ENCODE measurements at regions not wholly inside any gene's neighbourhood (a gene's known extent, or its start where the extent isn't known, plus 50 kb on each side); places are given as distances from the start of the nearest gene placed in this dataset.

GRCh38 chrX:10039821-10040793 is 72.9 kb downstream of the CLDN34 start:
- Mint-ChIP-seq H3K4me3 (no peak overlapping the region), H3K4me1 (peaks cover 32% of the 10 kb centered on the region), H3K9me3 (ENCODE audit: insufficient read depth) (no peaks in the 10 kb centered on the region), H3K27ac (no peak overlapping the region), H3K27me3 (no peaks in the 10 kb centered on the region)
- H3K27me3 ChIP-seq (replicated peaks in 1 of 4; ENCODE audit: control extremely low read depth in 1 of 4, control insufficient read depth in 3 of 4, insufficient read depth in 4 of 4, low read length in 3 of 4), result no peaks in the 10 kb centered on the region
- WGBS (ENCODE audit: insufficient coverage), result 100% methylated on average over 5 of the region's 12 CpGs
- H3K4me3 ChIP-seq (ENCODE audit: control extremely low read depth in 1 of 5, extremely low read depth in 1 of 5, insufficient read depth in 1 of 5, low read depth in 2 of 5, low read length in 4 of 5), result no peak overlapping the region
- CTCF ChIA-PET, result no interaction called here
- no peak overlapping the region for H3K9ac ChIP-seq (ENCODE audit: low read length)
- H2AFZ ChIP-seq (ENCODE audit: insufficient read depth, low read depth, low read length, poor library complexity, severe bottlenecking), result no peak overlapping the region
- ATAC-seq (ENCODE audit: low read depth) (no peak), DNase-seq (no peak)
- no peaks in the 10 kb centered on the region for H3K9me3 ChIP-seq (ENCODE audit: control extremely low read depth in 1 of 3, control insufficient read depth in 2 of 3, insufficient read depth in 1 of 3, low read length in 2 of 3)
- H3K27ac ChIP-seq (ENCODE audit: low read length in 2 of 2), result no peak overlapping the region
- TF ChIP-seq CTCF (IDR thresholded peaks at IDR 0.05) (no peak), EZH2 (IDR thresholded peaks at IDR 0.05; ENCODE audit: borderline replicate concordance, insufficient read depth, low read depth, low read length, poor library complexity, severe bottlenecking) (no peak)
- H3K4me1 ChIP-seq (ENCODE audit: control insufficient read depth in 2 of 2, insufficient read depth in 2 of 2, low read length in 2 of 2), result peaks cover under 1 to 13% of the 10 kb centered on the region in 2 donors
- H3K79me2 ChIP-seq (ENCODE audit: control insufficient read depth, insufficient read depth, low read length), result peaks cover 61% of the 10 kb centered on the region
- H3K36me3 ChIP-seq (replicated peaks in 1 of 2; ENCODE audit: control extremely low read depth in 1 of 2, control insufficient read depth in 1 of 2, extremely low read depth in 1 of 2, insufficient read depth in 2 of 2, low read length in 1 of 2), result no peaks in the 10 kb centered on the region
- H4K20me1 ChIP-seq (ENCODE audit: control insufficient read depth, insufficient read depth, low read length, poor library complexity, severe bottlenecking), result no peaks in the 10 kb centered on the region
- H3K4me2 ChIP-seq (replicated peaks; ENCODE audit: low read depth, low read length, poor library complexity, severe bottlenecking), result no peak overlapping the region
- POLR2A ChIA-PET, result no interaction called here
- intact Hi-C loops (cut with micrococcal nuclease), result no loop called here

- Histone ChIP-seq H4K20me1 (ENCODE audit: control insufficient read depth, insufficient read depth, low read length, poor library complexity, severe bottlenecking) (no peaks in the 10 kb centered on the region), H3K79me2 (ENCODE audit: control insufficient read depth, insufficient read depth, low read length) (peaks cover 70% of the 10 kb centered on the region), H3K27me3 (replicated peaks in 1 of 4; ENCODE audit: control extremely low read depth in 1 of 4, control insufficient read depth in 3 of 4, insufficient read depth in 4 of 4, low read length in 3 of 4) (no peaks in the 10 kb centered on the region), H3K9me3 (ENCODE audit: control extremely low read depth in 1 of 3, control insufficient read depth in 2 of 3, insufficient read depth in 1 of 3, low read length in 2 of 3) (no peaks in the 10 kb centered on the region), H3K4me3 (ENCODE audit: control extremely low read depth in 1 of 5, extremely low read depth in 1 of 5, insufficient read depth in 1 of 5, low read depth in 2 of 5, low read length in 4 of 5) (no peak overlapping the region), H3K4me2 (replicated peaks; ENCODE audit: low read depth, low read length, poor library complexity, severe bottlenecking) (no peak overlapping the region), H3K4me1 (ENCODE audit: control insufficient read depth in 2 of 2, insufficient read depth in 2 of 2, low read length in 2 of 2) (peaks cover 2 to 13% of the 10 kb centered on the region in 2 donors), H2AFZ (ENCODE audit: insufficient read depth, low read depth, low read length, poor library complexity, severe bottlenecking) (no peak overlapping the region), H3K27ac (ENCODE audit: low read length in 2 of 2) (no peak overlapping the region), H3K36me3 (replicated peaks in 1 of 2; ENCODE audit: control extremely low read depth in 1 of 2, control insufficient read depth in 1 of 2, extremely low read depth in 1 of 2, insufficient read depth in 2 of 2, low read length in 1 of 2) (no peaks in the 10 kb centered on the region), H3K9ac (ENCODE audit: low read length) (no peak overlapping the region)
- intact Hi-C loops (cut with micrococcal nuclease), result no loop called here
- POLR2A ChIA-PET, result no interaction called here
- no peak for DNase-seq
- Mint-ChIP-seq H3K4me1 (peaks cover 29% of the 10 kb centered on the region), H3K27ac (no peak overlapping the region), H3K4me3 (no peak overlapping the region), H3K9me3 (ENCODE audit: insufficient read depth) (no peaks in the 10 kb centered on the region), H3K27me3 (no peaks in the 10 kb centered on the region)
- WGBS (ENCODE audit: insufficient coverage), result 100% methylated on average over 2 of the region's 5 CpGs
- no peak for TF ChIP-seq CTCF (IDR thresholded peaks at IDR 0.05)
- TF ChIP-seq EZH2 (IDR thresholded peaks at IDR 0.05; ENCODE audit: borderline replicate concordance, insufficient read depth, low read depth, low read length, poor library complexity, severe bottlenecking), result no peak
- CTCF ChIA-PET, result interaction anchor here (1.5 kb wide), 1 partner anchor 77 kb away, joined by 3 read pairs; no protein-coding TSS in a partner anchor
- no peak for ATAC-seq (ENCODE audit: low read depth)
Measured at GRCh38 chrX:10040961-10041360, 73.8 kb downstream of the CLDN34 start.

Measured in B cell (primary cell).